WERI-Rb-1 (cell line): ENCODE measurements at regions not wholly inside any gene's neighbourhood (a gene's known extent, or its start where the extent isn't known, plus 50 kb on each side); places are given as distances from the start of the nearest gene placed in this dataset.

ENCODE experiments used
- DNase-seq: peaks from one replicate; pipeline ENCODE4 v3.0.0-alpha.2; 2020
- H3K27ac ChIP-seq: fragments of 250-450 bp; sonication (Bioruptor Pico); 2 replicates; pipeline ENCODE4 v1.5.1; 2020; ENCODE audit warnings: mild to moderate bottlenecking, moderate library complexity
- H3K27me3 ChIP-seq: fragments of 250-450 bp; sonication (Bioruptor Pico); 2 replicates; pipeline ENCODE4 v1.5.1; 2021; ENCODE audit warnings: mild to moderate bottlenecking, low read depth, moderate library complexity; ENCODE audit not compliant: insufficient read depth, severe bottlenecking
- H3K36me3 ChIP-seq: fragments of 250-450 bp; sonication (Bioruptor Pico); 2 replicates; pipeline ENCODE4 v1.5.1; 2020; ENCODE audit warnings: mild to moderate bottlenecking, moderate library complexity
- H3K4me3 ChIP-seq: 2 replicates; pipeline ENCODE4 v1.5.1; 2011; ENCODE audit warnings: low read depth, mild to moderate bottlenecking, control low read depth, low read length
- H3K9me3 ChIP-seq: fragments of 250-450 bp; sonication (Bioruptor Pico); 2 replicates; pipeline ENCODE4 v1.5.1; 2021; ENCODE audit warnings: mild to moderate bottlenecking, moderate library complexity; ENCODE audit not compliant: severe bottlenecking
- CTCF ChIP-seq: IDR thresholded peaks from 2 replicates; pipeline ENCODE4 v1.5.1; 2011; ENCODE audit warnings: low read depth, mild to moderate bottlenecking, control low read depth, inconsistent platforms, low read length

DNA sequence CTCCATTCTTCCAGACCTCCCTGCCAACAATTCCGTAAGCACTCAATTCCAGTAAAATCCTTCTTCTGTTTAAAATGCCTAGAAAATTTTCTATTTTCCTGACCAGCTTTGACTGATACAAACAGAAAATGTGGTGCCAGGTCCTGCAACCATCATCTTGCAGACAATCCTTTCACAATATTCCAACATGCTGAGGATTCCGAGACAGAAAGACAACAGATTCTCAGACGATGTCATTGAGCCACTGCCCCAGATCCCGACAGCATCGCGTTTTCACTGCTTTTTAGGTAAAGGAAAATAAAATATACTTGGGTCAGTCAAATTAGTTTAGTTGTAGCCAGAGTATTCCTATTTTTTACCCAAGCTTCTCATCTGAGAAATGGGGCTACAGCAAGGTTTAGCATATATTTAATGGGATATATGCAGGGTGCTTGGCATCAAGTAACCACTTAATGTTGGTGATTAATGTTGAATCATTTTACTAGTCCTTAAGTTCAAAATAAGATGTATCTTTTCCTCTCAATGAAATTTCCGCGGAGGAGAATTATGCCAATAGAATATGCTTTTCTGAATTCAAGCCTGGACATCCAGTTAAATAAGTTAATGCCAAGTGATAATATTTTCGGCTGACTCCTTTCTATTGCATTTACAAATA, 866.6 kb downstream of the SLC4A3 start:
- DNase-seq, result no peak
- Histone ChIP-seq H3K27me3 (no peaks in the 10 kb centered on the region), H3K27ac (no peak overlapping the region), H3K9me3 (no peaks in the 10 kb centered on the region), H3K4me3 (no peak overlapping the region), H3K36me3 (no peaks in the 10 kb centered on the region)
- TF ChIP-seq CTCF, result no peak

DNA sequence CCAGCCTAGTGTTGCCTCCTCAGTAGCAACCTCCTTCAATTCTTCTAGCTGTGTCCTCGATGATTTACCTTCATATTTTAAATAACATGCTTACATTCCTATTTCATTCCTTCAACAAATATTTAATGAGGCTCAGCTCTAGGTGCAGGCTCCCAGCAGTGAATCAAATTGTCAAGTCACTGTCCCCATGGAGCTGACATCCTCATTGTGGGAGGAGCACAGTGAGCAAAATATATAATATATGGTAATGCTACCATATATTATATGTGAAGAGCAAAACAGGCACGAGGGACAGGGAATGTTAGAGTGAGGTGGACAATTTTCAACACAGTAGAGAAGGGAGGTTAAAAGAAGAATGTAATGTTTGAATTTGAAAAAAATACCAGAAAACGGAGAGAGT, 869.1 kb downstream of the SLC4A3 start:
- no peak for DNase-seq

GRCh38 chr2:220499225-220499624, 871.8 kb downstream of the SLC4A3 start:
- Histone ChIP-seq H3K9me3 (no peaks in the 10 kb centered on the region), H3K27me3 (no peaks in the 10 kb centered on the region), H3K4me3 (no peak overlapping the region), H3K27ac (no peak overlapping the region), H3K36me3 (no peaks in the 10 kb centered on the region)
- no peak for TF ChIP-seq CTCF
- no peak for DNase-seq

More for the DNA sequence above, 869.1 kb downstream of the SLC4A3 start:
- no peaks in the 10 kb centered on the region for H3K9me3 ChIP-seq
- H3K27ac ChIP-seq, result no peak overlapping the region
- no peaks in the 10 kb centered on the region for H3K36me3 ChIP-seq
- no peak for TF ChIP-seq CTCF
- H3K27me3 ChIP-seq, result no peaks in the 10 kb centered on the region
- H3K4me3 ChIP-seq, result no peak overlapping the region

DNA sequence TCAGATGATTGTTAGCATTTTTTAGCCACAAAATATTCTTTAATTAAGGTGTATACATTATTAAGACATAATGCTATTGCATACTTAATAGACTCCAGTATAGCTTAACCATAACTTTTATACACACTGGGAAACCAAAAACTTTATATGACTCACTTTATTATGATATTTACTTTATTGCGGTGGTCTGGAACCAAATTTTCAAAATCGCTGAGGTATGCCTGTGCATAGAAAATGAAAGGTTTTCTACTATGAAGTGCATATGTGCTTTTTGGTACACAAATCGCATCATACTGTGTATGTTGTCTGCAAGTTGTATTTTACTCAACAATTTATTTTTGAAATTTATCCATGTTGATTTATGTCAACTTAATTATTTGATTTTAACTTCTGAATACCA, 875.1 kb downstream of the SLC4A3 start:
- DNase-seq, result no peak
- no peak for TF ChIP-seq CTCF
- no peak overlapping the region for H3K27ac ChIP-seq
- no peaks in the 10 kb centered on the region for H3K36me3 ChIP-seq
- H3K27me3 ChIP-seq, result no peaks in the 10 kb centered on the region
- H3K9me3 ChIP-seq, result no peaks in the 10 kb centered on the region
- H3K4me3 ChIP-seq, result no peak overlapping the region

DNA sequence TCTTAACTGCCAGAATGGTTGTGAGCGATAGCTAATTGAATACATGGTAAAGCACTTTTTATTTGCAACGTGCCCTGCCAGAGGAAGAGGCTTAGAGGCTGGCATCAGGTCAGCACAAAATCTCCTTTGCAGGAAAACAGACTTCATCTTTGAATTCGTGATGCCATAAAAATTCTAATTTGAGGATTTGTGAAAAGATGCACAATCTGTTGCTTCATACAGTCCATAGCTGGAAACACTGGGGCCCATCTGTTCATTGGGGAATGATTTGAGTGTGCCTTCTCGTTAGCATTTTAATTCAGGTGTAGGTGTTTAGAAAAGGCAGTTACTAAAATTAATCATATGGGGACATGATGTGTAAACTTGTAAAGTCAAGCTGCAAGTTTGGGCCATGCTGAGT, 876.0 kb downstream of the SLC4A3 start:
- TF ChIP-seq CTCF, result no peak
- DNase-seq, result no peak
- Histone ChIP-seq H3K27me3 (no peaks in the 10 kb centered on the region), H3K27ac (no peak overlapping the region), H3K36me3 (no peaks in the 10 kb centered on the region), H3K9me3 (no peaks in the 10 kb centered on the region), H3K4me3 (no peak overlapping the region)

DNA sequence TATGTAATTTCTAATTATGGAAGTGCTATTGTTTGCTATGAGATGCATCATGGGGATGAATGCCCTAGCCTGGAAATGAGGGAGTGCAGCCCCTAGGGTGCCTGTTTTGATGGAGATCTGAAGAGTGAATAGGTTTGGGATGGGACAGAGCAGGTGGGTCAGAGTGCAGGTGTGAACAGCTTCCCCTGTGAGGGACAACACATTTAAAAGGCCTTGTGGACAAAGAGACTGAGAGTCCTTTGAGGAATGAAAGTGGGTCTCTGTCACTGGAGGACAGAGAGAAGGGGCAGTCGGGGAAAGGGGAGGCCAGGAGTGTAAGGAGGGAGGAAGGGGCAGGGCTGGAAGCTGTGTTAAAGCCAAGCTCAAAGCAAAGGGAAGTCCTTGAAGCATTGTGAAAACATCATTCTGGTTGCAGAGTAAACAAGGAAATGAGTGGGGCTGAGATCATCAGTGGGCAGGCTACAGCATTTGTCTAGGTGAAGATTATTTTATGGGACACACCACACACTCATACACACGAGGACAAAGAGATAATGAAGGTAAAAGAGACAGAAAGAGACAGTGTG, 877.6 kb downstream of the SLC4A3 start:
- no peak for TF ChIP-seq CTCF
- no peak for DNase-seq
- no peak overlapping the region for H3K27ac ChIP-seq
- H3K4me3 ChIP-seq, result no peak overlapping the region
- H3K36me3 ChIP-seq, result no peaks in the 10 kb centered on the region
- H3K9me3 ChIP-seq, result no peaks in the 10 kb centered on the region
- no peaks in the 10 kb centered on the region for H3K27me3 ChIP-seq
